ENCODE measurements at regions not wholly inside any gene's neighbourhood (a gene's known extent, or its start where the extent isn't known, plus 50 kb on each side); places are given as distances from the start of the nearest gene placed in this dataset.

DNA sequence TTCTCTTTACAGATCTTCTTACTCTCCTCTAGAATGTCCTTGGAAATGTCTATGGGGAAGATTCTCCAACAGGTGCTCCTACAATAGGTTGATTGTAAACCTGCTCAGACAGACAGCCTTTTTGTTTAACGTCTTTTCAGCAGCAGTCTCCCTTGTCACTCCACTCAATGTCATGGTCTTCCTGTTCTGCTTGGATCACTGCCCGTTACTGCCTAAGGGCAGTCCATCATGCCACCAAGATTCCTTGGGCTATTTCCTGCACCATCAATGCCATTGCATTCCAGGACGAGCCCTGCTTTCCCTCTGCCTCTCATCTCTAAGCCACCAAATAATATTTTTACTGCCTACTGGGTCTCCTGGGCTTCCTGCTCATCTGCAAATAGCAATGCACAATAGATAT is 97.4 kb upstream of the GALNT5 start:
- TF ChIP-seq, protein P1, sequence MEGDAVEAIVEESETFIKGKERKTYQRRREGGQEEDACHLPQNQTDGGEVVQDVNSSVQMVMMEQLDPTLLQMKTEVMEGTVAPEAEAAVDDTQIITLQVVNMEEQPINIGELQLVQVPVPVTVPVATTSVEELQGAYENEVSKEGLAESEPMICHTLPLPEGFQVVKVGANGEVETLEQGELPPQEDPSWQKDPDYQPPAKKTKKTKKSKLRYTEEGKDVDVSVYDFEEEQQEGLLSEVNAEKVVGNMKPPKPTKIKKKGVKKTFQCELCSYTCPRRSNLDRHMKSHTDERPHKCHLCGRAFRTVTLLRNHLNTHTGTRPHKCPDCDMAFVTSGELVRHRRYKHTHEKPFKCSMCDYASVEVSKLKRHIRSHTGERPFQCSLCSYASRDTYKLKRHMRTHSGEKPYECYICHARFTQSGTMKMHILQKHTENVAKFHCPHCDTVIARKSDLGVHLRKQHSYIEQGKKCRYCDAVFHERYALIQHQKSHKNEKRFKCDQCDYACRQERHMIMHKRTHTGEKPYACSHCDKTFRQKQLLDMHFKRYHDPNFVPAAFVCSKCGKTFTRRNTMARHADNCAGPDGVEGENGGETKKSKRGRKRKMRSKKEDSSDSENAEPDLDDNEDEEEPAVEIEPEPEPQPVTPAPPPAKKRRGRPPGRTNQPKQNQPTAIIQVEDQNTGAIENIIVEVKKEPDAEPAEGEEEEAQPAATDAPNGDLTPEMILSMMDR (IDR thresholded peaks at IDR 0.05): no peak
- Histone ChIP-seq H3K27ac (no peak overlapping the region), H3K4me3 (no peak overlapping the region), H3K36me3 (no peaks in the 10 kb centered on the region), H3K9me3 (peaks cover 0 to 8% of the 10 kb centered on the region in 2 donors), H3K27me3 (no peaks in the 10 kb centered on the region), H3K4me1 (no peaks in the 10 kb centered on the region)
- no peak for ATAC-seq
- intact Hi-C loops (cut with DNase I): no loop called here
- no peak for DNase-seq

DNA sequence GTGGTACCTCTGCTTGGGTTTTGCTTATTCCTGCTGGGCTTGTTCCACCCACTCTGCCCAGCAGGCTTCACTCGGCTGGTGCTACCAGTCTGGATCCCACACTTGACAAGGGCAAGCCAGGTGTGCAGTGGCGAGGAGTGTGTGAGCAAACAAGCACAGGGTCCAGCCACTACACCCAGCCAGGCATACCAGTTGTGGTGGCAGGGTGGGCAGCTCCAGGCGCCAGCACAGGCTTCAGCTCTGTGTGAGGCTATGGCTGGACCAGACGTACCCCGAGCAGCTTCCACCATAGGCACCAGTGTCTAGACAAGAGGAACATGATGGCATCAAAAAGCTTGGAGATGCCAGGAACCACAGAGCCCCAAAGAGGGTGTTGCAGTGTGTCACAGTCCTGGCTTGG is 93.1 kb upstream of the GALNT5 start:
- DNase-seq (peak in 1 of 4 donors; percentile 40), ATAC-seq (no peak)

DNA sequence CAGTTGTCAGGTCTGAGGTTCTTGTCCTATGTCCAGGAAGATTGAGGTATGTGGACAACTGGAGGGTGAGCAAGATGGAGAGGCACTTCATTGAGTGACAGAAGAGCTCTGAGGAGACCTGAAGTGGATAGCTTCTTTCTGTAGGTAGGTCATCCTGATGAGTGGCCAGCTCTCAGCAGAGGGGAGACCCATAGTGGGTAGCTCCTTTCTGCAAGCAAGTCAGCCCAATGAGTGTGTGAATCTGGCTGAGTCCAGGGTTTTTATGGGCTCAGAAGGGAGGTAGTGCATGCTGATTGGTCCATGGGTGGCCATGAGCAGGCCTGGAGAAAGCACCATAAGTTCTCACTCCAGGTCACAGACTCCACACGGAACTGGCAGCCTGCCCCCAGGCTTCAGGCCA is 92.6 kb upstream of the GALNT5 start:
- intact Hi-C loops (cut with DNase I): no loop called here
- ATAC-seq: no peak
- TF ChIP-seq, protein P1 (IDR thresholded peaks at IDR 0.05): no peak

More for the DNA sequence above, 93.1 kb upstream of the GALNT5 start:
- H3K4me1 ChIP-seq: no peaks in the 10 kb centered on the region
- TF ChIP-seq, protein P1 (IDR thresholded peaks at IDR 0.05): no peak
- intact Hi-C loops (cut with DNase I): no loop called here
- no peak overlapping the region for H3K27ac ChIP-seq
- H3K36me3 ChIP-seq: no peaks in the 10 kb centered on the region
- no peaks in the 10 kb centered on the region for H3K27me3 ChIP-seq
- no peak overlapping the region for H3K4me3 ChIP-seq
- peaks cover 0 to 14% of the 10 kb centered on the region in 2 donors for H3K9me3 ChIP-seq

DNA sequence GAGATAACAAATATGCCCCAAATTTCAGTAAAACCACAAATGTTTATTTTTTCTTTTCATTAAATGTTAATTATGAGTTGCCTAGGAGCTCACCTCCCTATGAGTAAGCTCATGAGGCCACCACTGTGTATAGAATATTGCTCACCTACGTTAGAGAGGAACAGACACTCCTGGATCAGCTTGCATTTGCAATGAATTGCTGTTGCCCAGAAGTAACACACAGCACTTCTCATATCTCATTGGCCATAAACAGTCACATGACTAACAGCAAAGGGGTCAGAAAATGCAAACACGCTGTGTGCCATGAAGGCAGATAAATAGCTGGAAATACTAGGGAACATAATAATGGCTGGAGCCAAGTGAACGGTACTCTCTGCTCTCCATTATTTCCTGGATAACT is 89.0 kb upstream of the GALNT5 start:
- DNase-seq (no peak), ATAC-seq (no peak)
- intact Hi-C loops (cut with DNase I): no loop called here
- TF ChIP-seq, protein P1 (IDR thresholded peaks at IDR 0.05): no peak
- Histone ChIP-seq H3K27me3 (no peaks in the 10 kb centered on the region), H3K27ac (no peak overlapping the region), H3K4me3 (no peak overlapping the region), H3K36me3 (no peaks in the 10 kb centered on the region), H3K4me1 (no peaks in the 10 kb centered on the region), H3K9me3 (peaks cover 0 to 14% of the 10 kb centered on the region in 2 donors)

More for the DNA sequence above, 92.6 kb upstream of the GALNT5 start:
- peaks cover 0 to 14% of the 10 kb centered on the region in 2 donors for H3K9me3 ChIP-seq
- H3K4me3 ChIP-seq: no peak overlapping the region
- H3K27me3 ChIP-seq: no peaks in the 10 kb centered on the region
- no peaks in the 10 kb centered on the region for H3K4me1 ChIP-seq
- DNase-seq: no peak
- no peaks in the 10 kb centered on the region for H3K36me3 ChIP-seq
- H3K27ac ChIP-seq: no peak overlapping the region

DNA sequence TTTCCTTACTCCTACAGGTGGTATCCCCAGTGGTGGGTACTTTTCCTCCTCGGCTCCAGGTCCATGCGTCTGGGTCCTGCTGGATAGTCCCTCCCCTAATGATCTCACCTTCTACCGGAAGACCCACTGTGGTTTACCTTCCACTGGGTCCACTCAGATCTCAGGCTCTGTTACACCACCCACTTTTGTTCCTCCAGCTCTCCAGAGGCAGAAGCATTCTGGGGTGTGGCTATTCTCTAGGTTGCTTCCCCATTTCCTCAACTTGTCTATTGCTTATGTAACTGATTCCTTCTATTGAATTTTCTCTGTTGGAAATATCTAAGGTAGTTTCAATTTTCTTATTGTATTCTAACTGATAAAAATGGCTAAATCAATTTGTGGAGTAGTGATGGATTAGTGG is 87.6 kb upstream of the GALNT5 start:
- ATAC-seq (no peak), DNase-seq (no peak)
- TF ChIP-seq, protein P1 (IDR thresholded peaks at IDR 0.05): no peak
- H3K27ac ChIP-seq: no peak overlapping the region
- no peaks in the 10 kb centered on the region for H3K36me3 ChIP-seq
- H3K4me3 ChIP-seq: no peak overlapping the region
- H3K27me3 ChIP-seq: no peaks in the 10 kb centered on the region
- intact Hi-C loops (cut with DNase I): no loop called here
- no peaks in the 10 kb centered on the region for H3K4me1 ChIP-seq
- peaks cover 0 to 8% of the 10 kb centered on the region in 2 donors for H3K9me3 ChIP-seq

Measured in left lung (tissue), 4 donors.